Fibroblast of the conjunctiva (primary cell): ENCODE measurements at regions not wholly inside any gene's neighbourhood (a gene's known extent, or its start where the extent isn't known, plus 50 kb on each side); places are given as distances from the start of the nearest gene placed in this dataset.
A peak's percentile ranks its signal among the peaks of the same experiment; 100 is the strongest.

Experiments used
- DNase-seq: peaks from one replicate; pipeline ENCODE4 v3.0.0-alpha.2; 2010; ENCODE audit warnings: low read depth

GRCh38 chr13:67662997-67663396 is 432.9 kb upstream of the PCDH9 start:
- DNase-seq, result no peak

- no peak for DNase-seq
Observed at GRCh38 chr13:67652887-67653286, 422.8 kb upstream of the PCDH9 start.

GRCh38 chr13:67651908-67652465 is 421.9 kb upstream of the PCDH9 start:
- DNase-seq, result no peak

- no peak for DNase-seq
Observed at GRCh38 chr13:67650471-67650870, 420.3 kb upstream of the PCDH9 start.

- no peak for DNase-seq
Observed at GRCh38 chr13:67645874-67646467, 415.8 kb upstream of the PCDH9 start.

GRCh38 chr13:67643516-67644055 is 413.4 kb upstream of the PCDH9 start:
- no peak for DNase-seq

GRCh38 chr13:67642657-67643056 is 412.5 kb upstream of the PCDH9 start:
- no peak for DNase-seq

GRCh38 chr13:67635754-67636153 is 405.6 kb upstream of the PCDH9 start:
- DNase-seq, result no peak

GRCh38 chr13:67632590-67632989 is 402.5 kb upstream of the PCDH9 start:
- no peak for DNase-seq

- DNase-seq, result no peak
Observed at GRCh38 chr13:67630640-67631039, 400.5 kb upstream of the PCDH9 start.

- DNase-seq, result no peak
Observed at GRCh38 chr13:67623630-67624029, 393.5 kb upstream of the PCDH9 start.

- no peak for DNase-seq
Observed at GRCh38 chr13:67620665-67621064, 390.5 kb upstream of the PCDH9 start.

- DNase-seq, result no peak
Observed at GRCh38 chr13:67619995-67620380, 389.9 kb upstream of the PCDH9 start.

- no peak for DNase-seq
Observed at GRCh38 chr13:67619351-67619994, 389.3 kb upstream of the PCDH9 start.

- no peak for DNase-seq
Observed at GRCh38 chr13:67614579-67614978, 384.4 kb upstream of the PCDH9 start.

- no peak for DNase-seq
Observed at GRCh38 chr13:67614013-67614412, 383.9 kb upstream of the PCDH9 start.

- DNase-seq, result no peak
Observed at GRCh38 chr13:67588607-67589006, 358.5 kb upstream of the PCDH9 start.

GRCh38 chr13:67577361-67577760 is 347.2 kb upstream of the PCDH9 start:
- DNase-seq, result no peak

GRCh38 chr13:67574320-67575233 is 344.4 kb upstream of the PCDH9 start:
- DNase-seq, result peak; percentile 20

- no peak for DNase-seq
Observed at GRCh38 chr13:67568205-67568604, 338.1 kb upstream of the PCDH9 start.

- DNase-seq, result no peak
Observed at GRCh38 chr13:67557642-67558241, 327.6 kb upstream of the PCDH9 start.

- no peak for DNase-seq
Observed at GRCh38 chr13:67557118-67557517, 327.0 kb upstream of the PCDH9 start.
